Tibial artery (tissue), 4 donors: ENCODE measurements at regions not wholly inside any gene's neighbourhood (a gene's known extent, or its start where the extent isn't known, plus 50 kb on each side); places are given as distances from the start of the nearest gene placed in this dataset.

ENCODE experiments used
- DNase-seq, 2 donors: peaks; one replicate each; pipeline ENCODE4 v3.0.0-alpha.2; 2019
- H3K27ac ChIP-seq, 2 donors: fragments of 200-600 bp; sonication (generic) in 1 of 2; 1 replicate in 1 of 2; 2 replicates in 1 of 2; pipeline ENCODE4 v1.5.1; 2018 to 2019; ENCODE audit warnings: mild to moderate bottlenecking in 1 of 2
- H3K27me3 ChIP-seq, 2 donors: fragments of 200-600 bp; sonication (generic) in 1 of 2; one replicate each; pipeline versions ENCODE4 v1.5.1 to v1.6.0; 2016 to 2019
- H3K36me3 ChIP-seq, 3 donors: fragments of 200-600 bp; sonication (generic) in 2 of 3; one replicate each; pipeline ENCODE4 v1.5.1; 2016 to 2019; ENCODE audit warnings: mild to moderate bottlenecking in 2 of 3
- H3K4me1 ChIP-seq, 4 donors: fragments of 200-600 bp; sonication (generic) in 2 of 4; 1 replicate in 3 of 4; 2 replicates in 1 of 4; pipeline ENCODE4 v1.5.1; 2016 to 2019
- H3K4me3 ChIP-seq, 2 donors: fragments of 200-600 bp; sonication (generic) in 1 of 2; 1 replicate in 1 of 2; 2 replicates in 1 of 2; pipeline ENCODE4 v1.5.1; 2018 to 2019; ENCODE audit warnings: mild to moderate bottlenecking in 2 of 2
- H3K9me3 ChIP-seq, 3 donors: fragments of 200-600 bp; sonication (generic) in 1 of 3; one replicate each; pipeline ENCODE4 v1.5.1; 2016 to 2019
- intact Hi-C: fragments of 100-400 bp; cut with DNase I; formaldehyde crosslinking; loops from one replicate; pipeline ENCODE4 v1.15.0; 2023; ENCODE audit warnings: low total_unique reads
- TF ChIP-seq, protein P1 (sequence below), 2 experiments: fragments of 200-600 bp in 1 of 2; fragments of 450-650 bp in 1 of 2; IDR thresholded peaks; one replicate each; pipeline ENCODE4 v1.5.1; 2017 to 2019; ENCODE audit warnings: antibody characterized with exemption in 2 of 2, mild to moderate bottlenecking in 1 of 2, moderate library complexity in 1 of 2

DNA sequence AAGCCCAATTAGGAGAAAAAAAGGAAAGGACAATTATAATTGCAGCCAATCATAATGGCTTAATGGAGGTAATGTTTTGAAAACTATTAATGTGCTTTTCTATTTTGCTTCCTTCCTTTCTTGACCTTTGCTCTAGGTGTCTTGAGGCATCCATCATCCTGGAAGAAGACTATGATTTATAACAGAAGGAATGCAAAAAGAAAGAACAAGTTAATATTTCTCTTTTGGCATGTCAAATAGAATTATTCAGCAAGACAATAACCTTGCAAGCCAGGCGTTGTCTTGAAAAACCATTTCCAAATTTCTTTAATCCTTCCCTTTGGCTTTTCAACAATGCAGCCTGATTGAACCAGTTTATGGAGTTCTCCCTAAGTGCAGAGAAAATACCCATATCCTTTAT, 107.7 kb upstream of the USP24 start:
- H3K4me1 ChIP-seq = no peaks in the 10 kb centered on the region
- no peaks in the 10 kb centered on the region for H3K27me3 ChIP-seq
- H3K36me3 ChIP-seq = no peaks in the 10 kb centered on the region
- no peak for DNase-seq
- H3K9me3 ChIP-seq = no peaks in the 10 kb centered on the region
- intact Hi-C loops = no loop called here
- no peak overlapping the region for H3K27ac ChIP-seq
- H3K4me3 ChIP-seq = no peak overlapping the region
- TF ChIP-seq, protein P1, sequence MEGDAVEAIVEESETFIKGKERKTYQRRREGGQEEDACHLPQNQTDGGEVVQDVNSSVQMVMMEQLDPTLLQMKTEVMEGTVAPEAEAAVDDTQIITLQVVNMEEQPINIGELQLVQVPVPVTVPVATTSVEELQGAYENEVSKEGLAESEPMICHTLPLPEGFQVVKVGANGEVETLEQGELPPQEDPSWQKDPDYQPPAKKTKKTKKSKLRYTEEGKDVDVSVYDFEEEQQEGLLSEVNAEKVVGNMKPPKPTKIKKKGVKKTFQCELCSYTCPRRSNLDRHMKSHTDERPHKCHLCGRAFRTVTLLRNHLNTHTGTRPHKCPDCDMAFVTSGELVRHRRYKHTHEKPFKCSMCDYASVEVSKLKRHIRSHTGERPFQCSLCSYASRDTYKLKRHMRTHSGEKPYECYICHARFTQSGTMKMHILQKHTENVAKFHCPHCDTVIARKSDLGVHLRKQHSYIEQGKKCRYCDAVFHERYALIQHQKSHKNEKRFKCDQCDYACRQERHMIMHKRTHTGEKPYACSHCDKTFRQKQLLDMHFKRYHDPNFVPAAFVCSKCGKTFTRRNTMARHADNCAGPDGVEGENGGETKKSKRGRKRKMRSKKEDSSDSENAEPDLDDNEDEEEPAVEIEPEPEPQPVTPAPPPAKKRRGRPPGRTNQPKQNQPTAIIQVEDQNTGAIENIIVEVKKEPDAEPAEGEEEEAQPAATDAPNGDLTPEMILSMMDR (IDR thresholded peaks at IDR 0.05) = no peak

DNA sequence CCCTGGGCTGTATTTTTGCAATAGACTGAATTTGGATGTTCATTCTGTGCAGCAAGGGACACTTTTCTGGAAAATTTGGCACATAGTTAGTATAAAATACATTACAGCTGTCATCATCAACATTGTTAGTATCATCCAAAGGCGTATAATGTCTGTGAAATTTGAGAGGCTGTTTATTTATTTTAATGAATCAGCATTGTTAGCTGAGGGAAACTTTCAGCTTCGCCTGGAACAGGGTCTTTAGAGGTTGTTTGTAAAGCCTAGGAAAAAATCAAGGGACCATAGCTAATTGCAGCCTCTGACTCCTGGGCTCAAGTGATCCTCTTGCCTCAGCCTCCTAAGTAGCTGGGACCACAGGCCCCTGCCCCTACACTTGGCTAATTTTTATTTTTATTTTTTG, 106.8 kb upstream of the USP24 start:
- DNase-seq = no peak
- no peaks in the 10 kb centered on the region for H3K9me3 ChIP-seq
- no peaks in the 10 kb centered on the region for H3K27me3 ChIP-seq
- H3K4me3 ChIP-seq = no peak overlapping the region
- H3K4me1 ChIP-seq = no peaks in the 10 kb centered on the region
- TF ChIP-seq, protein P1 (IDR thresholded peaks at IDR 0.05) = no peak
- no peak overlapping the region for H3K27ac ChIP-seq
- no peaks in the 10 kb centered on the region for H3K36me3 ChIP-seq
- intact Hi-C loops = no loop called here

DNA sequence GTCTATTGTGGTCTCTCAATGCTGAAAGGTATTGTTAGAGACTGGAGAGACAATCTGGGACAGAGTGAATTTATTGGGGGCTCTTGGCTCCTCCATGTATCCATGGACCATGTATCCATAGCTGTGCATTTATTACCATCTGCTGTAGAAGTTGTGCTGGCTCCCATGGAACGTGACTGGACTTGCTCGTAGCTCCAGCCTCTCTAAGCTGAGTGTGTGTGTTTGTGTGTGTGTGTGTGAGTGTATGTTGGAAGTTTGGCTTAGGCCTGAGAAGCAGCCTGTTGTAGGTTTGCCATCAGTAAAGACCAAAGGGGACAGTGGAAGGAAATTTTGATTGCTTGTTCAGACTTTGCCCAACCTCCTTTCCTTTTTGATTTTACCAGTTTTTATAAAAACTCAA, 105.7 kb upstream of the USP24 start:
- Histone ChIP-seq H3K9me3 (no peaks in the 10 kb centered on the region), H3K4me1 (no peaks in the 10 kb centered on the region), H3K27ac (no peak overlapping the region), H3K27me3 (no peaks in the 10 kb centered on the region), H3K36me3 (no peaks in the 10 kb centered on the region), H3K4me3 (no peak overlapping the region)
- no peak for DNase-seq
- TF ChIP-seq, protein P1 (IDR thresholded peaks at IDR 0.05) = no peak
- intact Hi-C loops = no loop called here

GRCh38 chr1:55318116-55318817, 103.1 kb upstream of the USP24 start:
- intact Hi-C loops = no loop called here
- no peaks in the 10 kb centered on the region for H3K27me3 ChIP-seq
- H3K27ac ChIP-seq = no peak overlapping the region
- no peak for DNase-seq
- H3K4me3 ChIP-seq = no peak overlapping the region
- TF ChIP-seq, protein P1 (IDR thresholded peaks at IDR 0.05) = no peak
- H3K4me1 ChIP-seq = no peaks in the 10 kb centered on the region
- no peaks in the 10 kb centered on the region for H3K36me3 ChIP-seq
- no peaks in the 10 kb centered on the region for H3K9me3 ChIP-seq

DNA sequence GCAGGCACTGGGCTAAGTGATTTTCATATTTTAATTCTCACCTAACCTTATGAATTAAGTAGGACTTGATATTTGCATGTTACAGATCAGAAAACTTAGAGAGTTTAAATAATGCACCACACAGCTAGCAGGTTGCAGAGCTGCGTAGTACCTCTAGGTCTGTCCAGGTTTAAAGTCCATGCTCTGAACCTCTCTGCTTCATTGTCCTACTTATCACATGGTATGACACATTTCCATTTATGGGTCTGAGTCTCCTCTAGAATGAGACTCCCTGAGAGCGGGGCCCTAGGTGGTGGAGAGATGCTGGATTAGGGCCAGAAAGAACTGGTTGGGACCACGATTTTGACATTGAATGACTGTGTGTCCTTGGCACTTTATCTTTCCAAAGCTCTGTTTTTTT, 102.5 kb upstream of the USP24 start:
- H3K27me3 ChIP-seq = no peaks in the 10 kb centered on the region
- TF ChIP-seq, protein P1 (IDR thresholded peaks at IDR 0.05) = no peak
- no peak for DNase-seq
- no peak overlapping the region for H3K4me3 ChIP-seq
- no peaks in the 10 kb centered on the region for H3K4me1 ChIP-seq
- intact Hi-C loops = no loop called here
- no peak overlapping the region for H3K27ac ChIP-seq
- H3K36me3 ChIP-seq = no peaks in the 10 kb centered on the region
- no peaks in the 10 kb centered on the region for H3K9me3 ChIP-seq
